GM18951 (cell line): ENCODE measurements at regions not wholly inside any gene's neighbourhood (a gene's known extent, or its start where the extent isn't known, plus 50 kb on each side); places are given as distances from the start of the nearest gene placed in this dataset.
"Not testable (repeated sequence)": the region's sequence is repeated elsewhere in the genome, so short reads cannot be mapped to it uniquely, and the experiment has no call there.

Source experiments
- POLR2A ChIP-seq: IDR thresholded peaks from 4 replicates; pipeline ENCODE4 v1.6.1; 2011; ENCODE audit warnings: mild to moderate bottlenecking; ENCODE audit not compliant: insufficient read length, insufficient read depth; ENCODE audit errors: extremely low read depth
- in situ Hi-C: fragments of 300-500 bp; cut with MboI; formaldehyde crosslinking; loops from one replicate; pipeline ENCODE4 v1.12.0; 2022; ENCODE audit warnings: low sequenced_read_pairs, mixed read lengths, inconsistent platforms; ENCODE audit not compliant: unreplicated experiment

- in situ Hi-C loops: not testable (repeated sequence)
These were observed 64.0 kb upstream of the PLEKHM1 start for GRCh38 chr17:45554479-45554878.

- in situ Hi-C loops: not testable (repeated sequence)
These were observed 68.3 kb upstream of the PLEKHM1 start for GRCh38 chr17:45558821-45559220.

GRCh38 chr17:45562868-45563267, 72.3 kb upstream of the PLEKHM1 start:
- in situ Hi-C loops: not testable (repeated sequence)

GRCh38 chr17:45563283-45563682, 72.8 kb upstream of the PLEKHM1 start:
- in situ Hi-C loops: not testable (repeated sequence)

GRCh38 chr17:45568275-45568674, 77.8 kb upstream of the PLEKHM1 start:
- in situ Hi-C loops: loop anchor here (5.0 kb wide), 1 partner anchor 924 kb away; no protein-coding TSS in a partner anchor

- in situ Hi-C loops: not testable (repeated sequence)
These were observed 82.8 kb upstream of the PLEKHM1 start for GRCh38 chr17:45573326-45573725.

- TF ChIP-seq POLR2A: no peak
- in situ Hi-C loops: no loop called here
These were observed 83.6 kb upstream of the PLEKHM1 start for GRCh38 chr17:45573924-45574770.

- TF ChIP-seq POLR2A: no peak
- in situ Hi-C loops: no loop called here
These were observed 84.8 kb upstream of the PLEKHM1 start for GRCh38 chr17:45575126-45575885.

GRCh38 chr17:45576527-45577307, 86.2 kb upstream of the PLEKHM1 start:
- in situ Hi-C loops: not testable (repeated sequence)

GRCh38 chr17:45577571-45578279, 87.2 kb upstream of the PLEKHM1 start:
- no peak for TF ChIP-seq POLR2A
- in situ Hi-C loops: no loop called here

- in situ Hi-C loops: no loop called here
- TF ChIP-seq POLR2A: no peak
These were observed 88.3 kb upstream of the PLEKHM1 start for GRCh38 chr17:45578516-45579455.

GRCh38 chr17:45579529-45580495, 89.3 kb upstream of the PLEKHM1 start:
- no peak for TF ChIP-seq POLR2A
- in situ Hi-C loops: loop anchor here (10.0 kb wide), 1 partner anchor 145 kb away; the partner anchor contains the start of gene ARHGAP27
